Activated CD4-positive, alpha-beta memory T cell treated with anti-CD3 and anti-CD28 coated beads, Interleukin-2, amount 10 ng/mL, durations not matched to agents 7 days and 5 days (primary cell): ENCODE measurements at regions not wholly inside any gene's neighbourhood (a gene's known extent, or its start where the extent isn't known, plus 50 kb on each side); places are given as distances from the start of the nearest gene placed in this dataset.
"Not testable (repeated sequence)": the region's sequence is repeated elsewhere in the genome, so short reads cannot be mapped to it uniquely, and the experiment has no call there.

Experiments used
- CTCF ChIA-PET: fragments of 350-600 bp; sonication (Branson Sonifier 250); formaldehyde crosslinking; loops from one replicate; lab custom pipeline; 2021; ENCODE audit warnings: antibody characterized with exemption, inconsistent platforms; lab: Charles Lee
- POLR2A ChIA-PET: fragments of 350-600 bp; sonication (Branson Sonifier 250); formaldehyde crosslinking; loops from one replicate; lab custom pipeline; 2021; ENCODE audit warnings: antibody characterized with exemption; lab: Charles Lee
- DNase-seq: peaks from one replicate; pipeline ENCODE4 v3.0.0-alpha.2; 2020
- H3K27ac Mint-ChIP-seq: one replicate; pipeline ENCODE4 v1.8.0; 2021; ENCODE audit warnings: mild to moderate bottlenecking, mixed read lengths
- H3K27me3 Mint-ChIP-seq: one replicate; pipeline ENCODE4 v1.8.0; 2021; ENCODE audit warnings: mixed read lengths
- H3K36me3 Mint-ChIP-seq: one replicate; pipeline ENCODE4 v1.8.0; 2021; ENCODE audit warnings: low read depth, mixed read lengths
- H3K4me1 Mint-ChIP-seq: one replicate; pipeline ENCODE4 v1.8.0; 2021; ENCODE audit warnings: mixed read lengths
- H3K4me3 Mint-ChIP-seq: one replicate; pipeline ENCODE4 v1.8.0; 2021; ENCODE audit warnings: mild to moderate bottlenecking, mixed read lengths
- H3K9me3 Mint-ChIP-seq: one replicate; pipeline ENCODE4 v1.8.0; 2021; ENCODE audit warnings: mixed read lengths

DNA sequence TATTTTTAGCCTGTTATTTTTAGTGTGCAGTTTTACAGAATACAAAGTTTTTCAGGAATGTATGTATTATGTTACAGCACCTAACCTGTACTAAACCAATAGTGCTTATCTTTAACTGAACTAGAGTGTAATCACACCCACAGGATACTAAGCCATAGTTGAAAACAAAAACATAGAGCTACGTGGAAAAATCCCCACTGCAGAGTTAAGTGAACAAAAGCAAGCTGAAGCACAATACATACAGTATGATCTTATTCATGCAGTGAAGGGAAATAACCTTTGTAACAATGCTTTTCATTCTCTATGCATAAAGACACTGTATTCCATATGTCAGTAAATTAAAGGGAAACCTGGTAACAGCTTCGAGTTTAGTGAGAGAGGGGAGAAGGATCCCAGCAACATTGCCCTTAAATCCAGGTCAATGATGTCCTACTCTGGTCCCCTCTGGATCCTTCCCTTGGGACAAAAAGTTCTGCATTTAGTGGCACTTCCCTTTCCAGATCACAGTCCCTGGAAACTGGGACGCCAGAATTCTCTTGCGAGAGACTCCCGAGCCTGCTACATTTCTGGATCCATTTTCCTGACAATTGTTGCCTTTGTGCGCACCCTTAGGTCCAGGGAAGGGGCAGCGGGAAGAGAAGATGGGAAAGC, 121.3 kb upstream of the CCND2 start:
- Mint-ChIP-seq H3K36me3 (peaks cover 29% of the 10 kb centered on the region), H3K27me3 (no peaks in the 10 kb centered on the region), H3K9me3 (peaks cover 4% of the 10 kb centered on the region), H3K4me3 (no peak overlapping the region), H3K4me1 (peaks cover 93% of the 10 kb centered on the region), H3K27ac (peak overlapping the region; percentile 93)
- ChIA-PET POLR2A (interaction anchor here (0.9 to 7.4 kb wide), 7 partner anchors 8 to 124 kb away, joined by 3 to 80 read pairs (median 21); partner anchors contain the start of gene CCND2), CTCF (interaction anchor here (0.8 to 5.0 kb wide), 5 partner anchors 8 to 125 kb away, joined by 3 to 43 read pairs (median 4); no protein-coding TSS in a partner anchor)
- no peak for DNase-seq

DNA sequence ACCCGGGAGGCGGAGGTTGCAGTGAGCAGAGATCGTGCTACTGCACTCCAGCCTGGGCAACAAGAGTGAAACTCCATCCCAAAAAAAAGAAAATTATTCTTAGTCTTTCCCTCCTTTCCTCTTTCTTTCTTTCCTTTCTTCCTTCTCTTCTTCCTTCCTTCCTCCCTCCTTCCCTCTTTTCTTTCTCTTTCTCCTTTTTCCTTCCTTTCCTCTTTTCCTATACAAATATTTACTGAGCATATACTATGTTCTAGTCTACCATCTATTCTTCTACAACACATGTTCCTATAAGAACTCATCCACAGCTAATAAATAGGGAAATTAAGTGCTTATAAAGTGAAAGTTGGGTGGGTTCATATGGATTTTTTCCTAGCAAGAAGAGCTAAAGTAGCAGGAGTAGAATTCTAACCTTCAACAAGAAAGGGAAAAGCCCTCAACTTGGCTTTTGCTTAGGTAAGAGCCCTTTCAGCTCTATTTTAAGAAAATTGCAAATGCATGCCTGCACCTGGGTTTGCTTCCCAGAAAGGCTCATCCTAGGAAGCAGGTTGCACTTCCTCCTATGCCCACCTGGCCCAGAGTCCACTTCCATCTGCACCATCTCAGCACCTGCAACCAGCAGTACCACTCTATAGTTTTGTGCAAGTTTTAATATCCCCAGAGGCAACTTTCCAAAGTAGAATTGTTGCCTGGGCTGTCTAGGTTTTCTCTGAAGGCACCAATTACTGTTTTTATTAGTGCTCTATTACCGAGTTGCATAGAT, 122.0 kb upstream of the CCND2 start:
- Mint-ChIP-seq H3K27me3 (no peaks in the 10 kb centered on the region), H3K9me3 (peaks cover 4% of the 10 kb centered on the region), H3K4me1 (peaks cover 93% of the 10 kb centered on the region), H3K4me3 (no peak overlapping the region), H3K36me3 (peaks cover 24% of the 10 kb centered on the region), H3K27ac (peak overlapping the region; percentile 93)
- ChIA-PET POLR2A (interaction anchor here (0.8 to 7.4 kb wide), 6 partner anchors 9 to 125 kb away, joined by 3 to 80 read pairs (median 26); partner anchors contain the start of gene CCND2), CTCF (interaction anchor here (0.7 to 5.0 kb wide), 7 partner anchors 8 to 245 kb away, joined by 3 to 43 read pairs (median 4); no protein-coding TSS in a partner anchor)
- DNase-seq: no peak

DNA sequence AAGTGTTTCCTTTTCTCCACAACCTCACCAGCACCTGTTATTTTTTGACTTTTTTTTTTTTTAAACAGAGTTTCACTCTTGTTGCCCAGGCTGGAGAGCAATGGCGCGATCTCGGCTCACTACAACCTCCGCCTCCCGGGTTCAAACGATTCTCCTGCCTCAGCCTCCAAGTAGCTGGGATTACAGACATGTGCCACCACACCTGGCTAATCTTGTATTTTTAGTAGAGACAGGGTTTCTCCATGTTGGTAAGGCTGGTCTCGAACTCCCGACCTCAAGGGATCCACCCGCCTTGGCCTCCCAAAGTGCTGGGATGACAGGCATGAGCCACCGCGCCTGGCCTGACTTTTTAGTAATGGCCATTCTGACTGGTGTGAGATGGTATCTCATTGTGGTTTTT, 123.2 kb upstream of the CCND2 start:
- H3K9me3 Mint-ChIP-seq, H3K27me3 Mint-ChIP-seq, CTCF ChIA-PET, H3K4me3 Mint-ChIP-seq, DNase-seq: not testable (repeated sequence)
- H3K36me3 Mint-ChIP-seq: peaks cover 21% of the 10 kb centered on the region
- POLR2A ChIA-PET: interaction anchor here (1.0 to 6.3 kb wide), 3 partner anchors 15 to 43 kb away, joined by 3 to 80 read pairs (median 3); no protein-coding TSS in a partner anchor
- H3K27ac Mint-ChIP-seq: peak overlapping the region; percentile 11
- H3K4me1 Mint-ChIP-seq: peaks cover 93% of the 10 kb centered on the region

DNA sequence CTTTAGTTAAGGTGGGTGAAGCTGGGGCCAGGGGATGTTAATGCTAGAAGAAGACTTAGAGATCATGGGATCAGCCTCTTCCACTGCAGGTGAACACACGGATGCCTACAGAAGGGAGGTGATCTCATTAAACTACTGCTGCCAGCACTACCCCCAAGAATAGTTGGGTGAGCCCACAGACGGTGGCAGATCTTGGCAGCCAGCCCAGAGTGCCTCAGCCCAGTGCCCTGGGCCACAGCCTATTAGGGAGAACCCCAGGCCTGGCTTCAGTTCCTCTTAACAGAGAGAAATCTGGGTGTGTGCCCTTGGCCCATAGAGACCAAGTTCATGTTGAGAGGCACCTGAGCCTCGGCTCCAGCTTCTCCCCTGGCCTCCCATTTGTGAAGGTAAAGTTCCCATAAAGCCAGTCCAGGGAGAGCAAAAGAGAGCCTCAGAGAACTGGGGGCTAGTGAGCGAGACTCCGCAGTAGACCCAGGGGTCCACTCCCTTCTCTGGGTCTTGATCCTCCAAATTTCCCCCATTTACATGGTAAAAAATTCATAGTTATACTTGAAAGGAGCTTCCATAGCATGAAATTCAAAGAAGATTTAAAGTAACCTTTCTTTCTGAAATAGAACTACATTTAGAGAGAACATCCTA, 125.0 kb upstream of the CCND2 start:
- peaks cover 4% of the 10 kb centered on the region for H3K9me3 Mint-ChIP-seq
- no peaks in the 10 kb centered on the region for H3K27me3 Mint-ChIP-seq
- ChIA-PET CTCF (interaction anchor here (0.5 to 10.4 kb wide), 3 partner anchors 16 to 125 kb away, joined by 4 to 190 read pairs (median 4); partner anchors contain the start of gene CCND2), POLR2A (interaction anchor here (0.6 to 10.6 kb wide), 3 partner anchors 12 to 130 kb away, joined by 3 to 422 read pairs (median 63); partner anchors contain the start of gene CCND2)
- H3K4me3 Mint-ChIP-seq: no peak overlapping the region
- H3K36me3 Mint-ChIP-seq: peaks cover 17% of the 10 kb centered on the region
- peaks cover 93% of the 10 kb centered on the region for H3K4me1 Mint-ChIP-seq
- H3K27ac Mint-ChIP-seq: peak overlapping the region; percentile 84
- peak; percentile 50 for DNase-seq

DNA sequence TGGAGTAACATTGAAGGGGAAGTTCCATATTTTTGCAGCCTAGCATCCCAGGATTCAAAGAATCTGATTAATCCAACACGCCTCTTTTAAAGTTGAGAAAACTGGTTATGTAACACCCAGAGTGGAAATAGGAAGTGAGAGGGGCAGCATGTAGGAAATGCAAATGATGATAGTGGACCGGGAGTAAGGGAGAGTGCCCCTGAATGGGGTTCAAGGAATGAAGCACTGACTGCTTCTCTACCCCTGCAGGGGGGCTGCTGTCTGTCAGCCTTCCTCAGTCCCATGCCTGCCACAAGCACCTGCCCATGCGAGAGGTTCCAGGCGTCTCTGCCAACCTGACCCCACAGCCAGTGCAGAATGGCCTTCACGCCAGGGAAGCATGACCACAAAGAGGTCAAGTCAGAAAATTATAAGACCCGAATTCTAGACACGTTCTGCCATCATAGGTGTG, 126.5 kb upstream of the CCND2 start:
- ChIA-PET POLR2A (interaction anchor here (0.9 to 10.6 kb wide), 8 partner anchors 7 to 132 kb away, joined by 3 to 422 read pairs (median 15); partner anchors contain the start of gene CCND2), CTCF (interaction anchor here (0.5 to 10.4 kb wide), 5 partner anchors 18 to 127 kb away, joined by 3 to 190 read pairs (median 4); partner anchors contain the start of gene CCND2)
- peaks cover 91% of the 10 kb centered on the region for H3K4me1 Mint-ChIP-seq
- H3K4me3 Mint-ChIP-seq: peak overlapping the region; percentile 52
- peak overlapping the region; percentile 84 for H3K27ac Mint-ChIP-seq
- no peak for DNase-seq
- peaks cover 17% of the 10 kb centered on the region for H3K36me3 Mint-ChIP-seq
- H3K9me3 Mint-ChIP-seq: peaks cover 4% of the 10 kb centered on the region
- no peaks in the 10 kb centered on the region for H3K27me3 Mint-ChIP-seq

DNA sequence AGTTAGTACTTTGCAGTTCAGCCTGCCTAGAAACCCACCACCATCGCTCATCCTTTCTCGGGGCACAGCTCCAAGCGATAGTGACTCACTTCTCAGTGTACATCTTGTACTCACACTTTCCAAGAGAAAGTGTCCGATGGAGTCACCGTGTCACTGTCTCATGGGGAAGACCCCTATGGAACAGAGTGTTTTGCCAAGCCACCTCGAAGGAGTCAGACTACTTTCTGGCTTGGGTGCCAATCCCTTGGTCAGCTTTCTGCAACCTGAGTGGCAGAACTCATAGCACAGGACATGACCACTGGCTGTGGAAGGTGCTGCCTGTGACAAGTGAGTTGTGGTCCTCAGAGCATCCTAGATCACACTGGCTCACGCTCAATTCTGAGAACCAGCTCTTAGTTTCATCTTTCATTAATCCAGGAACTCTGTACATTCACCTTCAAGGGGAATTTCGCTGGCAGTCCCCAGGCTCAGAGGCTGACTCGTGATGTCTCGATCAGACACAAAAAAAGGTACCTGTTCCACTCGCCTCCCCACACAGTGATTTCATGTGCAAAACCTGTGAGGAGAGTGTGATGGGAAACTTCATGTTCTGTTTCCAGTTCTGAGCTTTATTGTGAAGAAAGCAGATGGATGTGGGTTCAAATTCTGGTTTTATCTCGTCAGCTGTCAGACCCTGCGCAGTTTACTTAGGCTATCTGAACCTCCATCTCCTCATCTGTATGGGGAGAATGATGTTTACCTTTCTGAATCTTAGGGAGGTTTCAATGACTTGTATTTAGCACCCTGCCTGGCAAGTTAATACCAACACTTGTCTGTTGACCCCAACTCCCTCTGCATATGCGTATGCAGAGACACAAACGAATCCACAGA, 127.3 kb upstream of the CCND2 start:
- ChIA-PET POLR2A (interaction anchor here (0.9 to 10.6 kb wide), 12 partner anchors 8 to 146 kb away, joined by 3 to 422 read pairs (median 11); partner anchors contain the start of gene CCND2), CTCF (interaction anchor here (1.1 to 10.4 kb wide), 9 partner anchors 7 to 178 kb away, joined by 3 to 190 read pairs (median 6); partner anchors contain the start of gene CCND2)
- no peaks in the 10 kb centered on the region for H3K27me3 Mint-ChIP-seq
- peak overlapping the region; percentile 52 for H3K4me3 Mint-ChIP-seq
- peak overlapping the region; percentile 84 for H3K27ac Mint-ChIP-seq
- peaks cover 92% of the 10 kb centered on the region for H3K4me1 Mint-ChIP-seq
- peaks cover 14% of the 10 kb centered on the region for H3K36me3 Mint-ChIP-seq
- peak; percentile 59 for DNase-seq
- H3K9me3 Mint-ChIP-seq: peaks cover 4% of the 10 kb centered on the region

DNA sequence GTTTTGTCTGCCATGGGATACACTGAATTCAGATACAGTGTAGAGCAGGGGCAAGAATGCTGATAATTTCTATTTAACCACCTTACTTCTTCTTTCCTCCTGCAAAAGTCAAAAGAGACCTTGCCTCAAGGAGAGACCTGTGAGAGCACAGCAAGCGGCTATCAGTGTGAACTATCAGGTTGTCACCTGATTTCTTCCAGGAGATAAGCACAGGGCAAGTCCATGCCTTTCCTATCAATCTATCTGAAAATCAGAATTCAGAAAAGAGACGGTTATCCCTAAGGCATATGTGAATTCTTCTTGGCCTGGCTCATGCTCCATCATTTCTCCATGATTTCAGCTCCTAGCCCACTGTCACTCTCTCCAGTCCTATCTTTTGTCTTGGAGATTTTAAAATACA, 128.9 kb upstream of the CCND2 start:
- no peak overlapping the region for H3K4me3 Mint-ChIP-seq
- H3K4me1 Mint-ChIP-seq: peaks cover 94% of the 10 kb centered on the region
- H3K36me3 Mint-ChIP-seq: peaks cover 4% of the 10 kb centered on the region
- no peaks in the 10 kb centered on the region for H3K9me3 Mint-ChIP-seq
- no peaks in the 10 kb centered on the region for H3K27me3 Mint-ChIP-seq
- peak overlapping the region; percentile 78 for H3K27ac Mint-ChIP-seq
- no peak for DNase-seq
- POLR2A ChIA-PET: interaction anchor here (1.2 to 10.6 kb wide), 6 partner anchors 11 to 147 kb away, joined by 3 to 422 read pairs (median 66); partner anchors contain the start of gene CCND2
- CTCF ChIA-PET: interaction anchor here (0.9 to 10.4 kb wide), 7 partner anchors 9 to 171 kb away, joined by 3 to 190 read pairs (median 43); partner anchors contain the start of gene CCND2

DNA sequence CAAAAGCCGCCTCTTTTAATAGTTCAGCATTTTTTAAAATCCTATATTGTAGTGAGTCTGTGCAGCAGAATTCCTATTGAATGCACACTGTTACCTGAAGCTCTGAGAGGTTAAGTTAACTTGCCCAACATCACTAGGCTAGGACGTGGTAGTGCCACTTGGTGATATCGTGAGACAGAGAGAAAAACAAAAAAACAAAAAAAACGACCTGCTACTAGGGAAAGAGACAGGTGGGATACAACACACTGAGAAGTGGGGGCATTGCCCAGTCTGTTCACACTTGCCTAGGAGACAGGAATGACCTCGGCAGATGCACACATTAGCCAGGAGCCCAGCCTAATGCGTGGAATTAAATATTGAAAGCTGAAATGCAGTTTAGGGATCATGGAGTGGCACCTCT, 129.7 kb upstream of the CCND2 start:
- H3K4me1 Mint-ChIP-seq: peaks cover 98% of the 10 kb centered on the region
- H3K27me3 Mint-ChIP-seq: no peaks in the 10 kb centered on the region
- POLR2A ChIA-PET: interaction anchor here (1.0 to 10.6 kb wide), 9 partner anchors 8 to 148 kb away, joined by 3 to 422 read pairs (median 30); partner anchors contain the start of gene CCND2
- H3K27ac Mint-ChIP-seq: peak overlapping the region; percentile 78
- no peak for DNase-seq
- CTCF ChIA-PET: interaction anchor here (0.6 to 10.4 kb wide), 12 partner anchors 9 to 150 kb away, joined by 3 to 190 read pairs (median 8); partner anchors contain the start of gene CCND2
- H3K4me3 Mint-ChIP-seq: no peak overlapping the region
- no peaks in the 10 kb centered on the region for H3K9me3 Mint-ChIP-seq
- peaks cover 5% of the 10 kb centered on the region for H3K36me3 Mint-ChIP-seq

DNA sequence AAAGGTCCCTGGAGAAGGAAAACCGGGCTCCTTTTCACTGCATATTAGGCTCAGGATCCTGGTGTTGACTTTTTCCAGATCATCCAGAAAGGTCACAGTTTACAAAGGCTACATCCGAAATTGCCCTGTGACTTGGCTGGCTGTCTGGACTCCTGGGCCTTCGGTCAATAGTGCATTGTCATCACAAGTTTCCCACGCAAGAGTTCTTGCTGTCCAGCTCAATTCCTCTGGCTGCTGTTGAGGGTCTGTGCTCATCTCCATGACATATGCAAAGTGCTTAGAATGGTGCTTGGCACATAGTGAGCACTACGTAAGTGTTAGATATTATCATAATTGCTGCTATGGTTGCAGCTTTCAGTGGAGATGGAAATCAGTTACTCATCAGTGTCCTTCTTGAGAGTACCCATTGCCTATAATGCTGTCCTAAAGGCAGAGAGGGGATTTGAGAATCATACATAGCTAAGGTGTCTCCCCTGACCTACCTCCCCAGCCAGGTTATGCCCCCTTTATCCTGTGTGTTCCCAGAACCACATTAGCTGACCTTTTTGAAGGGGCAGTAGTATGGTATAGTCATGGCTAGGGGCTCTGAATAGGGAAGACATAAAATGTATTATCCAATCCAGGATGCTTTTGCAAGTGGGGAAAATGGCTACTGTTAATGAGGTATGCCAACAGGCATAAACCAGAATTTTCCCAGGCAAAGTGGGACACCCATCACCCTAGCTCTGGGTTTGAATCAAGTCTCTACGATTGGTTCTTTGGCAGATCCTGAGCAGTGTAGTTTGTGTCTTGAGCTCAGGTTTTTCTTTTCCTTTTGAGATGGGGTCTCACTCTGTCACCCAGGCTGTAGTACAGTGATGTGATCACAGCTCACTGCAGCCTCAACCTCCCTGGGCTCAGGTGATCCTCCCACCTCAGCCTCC, 132.0 kb upstream of the CCND2 start:
- Mint-ChIP-seq H3K4me1 (peaks cover 85% of the 10 kb centered on the region), H3K4me3 (peak overlapping the region; percentile 76), H3K36me3 (peaks cover 10% of the 10 kb centered on the region), H3K9me3 (no peaks in the 10 kb centered on the region), H3K27me3 (no peaks in the 10 kb centered on the region), H3K27ac (peak overlapping the region; percentile 97)
- CTCF ChIA-PET: interaction anchor here (0.6 to 10.4 kb wide), 10 partner anchors 12 to 258 kb away, joined by 3 to 190 read pairs (median 12); partner anchors contain the start of gene CCND2
- DNase-seq: no peak
- POLR2A ChIA-PET: interaction anchor here (0.8 to 10.6 kb wide), 13 partner anchors 10 to 272 kb away, joined by 3 to 422 read pairs (median 18); partner anchors contain the start of gene CCND2

DNA sequence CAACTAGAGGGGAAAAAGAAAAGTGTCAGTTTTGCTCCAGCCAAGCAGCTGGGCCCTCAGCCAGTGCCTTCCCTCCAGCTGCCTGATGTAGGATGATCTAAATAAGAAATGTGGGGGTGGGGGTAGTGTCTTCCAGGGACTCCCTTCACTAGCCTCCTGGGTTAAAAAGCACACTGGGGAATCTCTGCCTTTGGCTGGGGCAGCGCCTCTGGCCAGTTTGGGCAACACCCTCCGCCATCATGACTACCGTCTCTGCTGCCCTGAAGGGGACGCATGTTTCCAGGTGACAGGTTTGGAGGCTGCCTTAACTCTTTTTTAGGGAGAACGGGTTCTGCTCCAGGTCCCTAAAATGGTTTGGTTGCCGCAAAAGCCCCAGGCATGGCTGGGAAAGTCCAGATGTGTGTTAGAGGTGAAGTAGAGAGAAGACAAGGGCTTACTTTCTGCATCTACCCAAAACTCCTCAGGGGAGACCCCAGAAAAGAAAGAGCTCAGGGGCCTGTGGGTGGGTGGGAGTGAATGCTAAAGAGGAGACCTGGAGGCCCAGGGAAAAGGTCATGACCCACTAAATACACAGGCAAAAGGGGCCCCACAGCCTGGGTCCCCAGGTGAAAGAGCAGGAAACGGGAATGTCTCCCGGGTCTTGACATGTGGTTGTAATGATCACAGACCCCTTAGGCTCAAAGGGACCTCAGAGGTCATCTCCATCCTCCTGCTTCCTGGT, 132.8 kb upstream of the CCND2 start:
- DNase-seq: no peak
- no peaks in the 10 kb centered on the region for H3K27me3 Mint-ChIP-seq
- peak overlapping the region; percentile 97 for H3K27ac Mint-ChIP-seq
- H3K9me3 Mint-ChIP-seq: no peaks in the 10 kb centered on the region
- CTCF ChIA-PET: interaction anchor here (0.6 to 10.4 kb wide), 7 partner anchors 13 to 255 kb away, joined by 3 to 190 read pairs (median 43); partner anchors contain the start of gene CCND2
- peaks cover 85% of the 10 kb centered on the region for H3K4me1 Mint-ChIP-seq
- POLR2A ChIA-PET: interaction anchor here (0.8 to 10.6 kb wide), 13 partner anchors 10 to 138 kb away, joined by 3 to 422 read pairs (median 18); partner anchors contain the start of gene CCND2
- peaks cover 16% of the 10 kb centered on the region for H3K36me3 Mint-ChIP-seq
- H3K4me3 Mint-ChIP-seq: no peak overlapping the region
